Fibroblast of lung (primary cell): ENCODE measurements at regions not wholly inside any gene's neighbourhood (a gene's known extent, or its start where the extent isn't known, plus 50 kb on each side); places are given as distances from the start of the nearest gene placed in this dataset.

Source experiments
- DNase-seq, 2 donors: peaks; one replicate each; pipeline versions ENCODE4 v3.0.0 to v3.0.0-alpha.2; 2010; ENCODE audit warnings: low read depth in 2 of 2
- H2AFZ ChIP-seq: 2 replicates; pipeline ENCODE4 v1.5.1; 2012; ENCODE audit warnings: low read length, control low read depth, inconsistent platforms
- H3K27ac ChIP-seq: 2 replicates; pipeline ENCODE4 v1.5.1; 2011; ENCODE audit warnings: low read length, control low read depth; ENCODE audit not compliant: insufficient read depth
- H3K27me3 ChIP-seq: 2 replicates; pipeline ENCODE4 v1.5.1; 2011; ENCODE audit warnings: mild to moderate bottlenecking, low read length; ENCODE audit not compliant: control insufficient read depth, insufficient read depth
- H3K36me3 ChIP-seq: 2 replicates; pipeline ENCODE4 v1.5.1; 2011; ENCODE audit warnings: low read length; ENCODE audit not compliant: control insufficient read depth, insufficient read depth
- H3K4me1 ChIP-seq: 2 replicates; pipeline ENCODE4 v1.5.1; 2011; ENCODE audit warnings: low read length; ENCODE audit not compliant: control insufficient read depth, insufficient read depth; ENCODE audit errors: extremely low read depth
- H3K4me2 ChIP-seq: 2 replicates; pipeline ENCODE4 v1.5.1; 2011; ENCODE audit warnings: low read length, control low read depth; ENCODE audit not compliant: insufficient read depth; ENCODE audit errors: extremely low read depth
- H3K4me3 ChIP-seq, 4 experiments: fragments of 200-600 bp in 1 of 4; sonication (generic) in 1 of 4; replicated peaks in 1 of 4; 2 replicates each; pipeline ENCODE4 v1.5.1; 2011 to 2016; ENCODE audit warnings: low read length in 4 of 4, low read depth in 3 of 4, mild to moderate bottlenecking in 3 of 4, control low read depth in 2 of 4, inconsistent platforms in 1 of 4, mixed read lengths in 1 of 4; ENCODE audit not compliant: insufficient read depth in 1 of 4; ENCODE audit errors: control extremely low read depth in 1 of 4
- H3K79me2 ChIP-seq: 2 replicates; pipeline ENCODE4 v1.5.1; 2012; ENCODE audit warnings: mild to moderate bottlenecking, low read length, inconsistent platforms; ENCODE audit not compliant: control insufficient read depth, insufficient read depth
- H3K9ac ChIP-seq: 2 replicates; pipeline ENCODE4 v1.5.1; 2011; ENCODE audit warnings: mild to moderate bottlenecking, low read length, control low read depth; ENCODE audit not compliant: insufficient read depth
- H3K9me3 ChIP-seq: 2 replicates; pipeline ENCODE4 v1.5.1; 2012; ENCODE audit warnings: low read depth, low read length; ENCODE audit not compliant: control insufficient read depth, insufficient read depth
- H4K20me1 ChIP-seq: 2 replicates; pipeline ENCODE4 v1.5.1; 2011; ENCODE audit warnings: low read length; ENCODE audit not compliant: control insufficient read depth, insufficient read depth; ENCODE audit errors: extremely low read depth
- CTCF ChIP-seq, 2 donors: IDR thresholded peaks in 1 of 2; conservative IDR thresholded peaks in 1 of 2; 1 replicate in 1 of 2; 2 replicates in 1 of 2; pipeline ENCODE4 v1.5.1; 2011 to 2012; ENCODE audit warnings: low read length in 2 of 2, control low read depth in 1 of 2, inconsistent platforms in 1 of 2, low read depth in 1 of 2, mild to moderate bottlenecking in 1 of 2
- EZH2 ChIP-seq: IDR thresholded peaks from 2 replicates; pipeline ENCODE4 v1.5.1; 2012; ENCODE audit warnings: low read length, control low read depth, mild to moderate bottlenecking; ENCODE audit errors: missing control alignments

DNA sequence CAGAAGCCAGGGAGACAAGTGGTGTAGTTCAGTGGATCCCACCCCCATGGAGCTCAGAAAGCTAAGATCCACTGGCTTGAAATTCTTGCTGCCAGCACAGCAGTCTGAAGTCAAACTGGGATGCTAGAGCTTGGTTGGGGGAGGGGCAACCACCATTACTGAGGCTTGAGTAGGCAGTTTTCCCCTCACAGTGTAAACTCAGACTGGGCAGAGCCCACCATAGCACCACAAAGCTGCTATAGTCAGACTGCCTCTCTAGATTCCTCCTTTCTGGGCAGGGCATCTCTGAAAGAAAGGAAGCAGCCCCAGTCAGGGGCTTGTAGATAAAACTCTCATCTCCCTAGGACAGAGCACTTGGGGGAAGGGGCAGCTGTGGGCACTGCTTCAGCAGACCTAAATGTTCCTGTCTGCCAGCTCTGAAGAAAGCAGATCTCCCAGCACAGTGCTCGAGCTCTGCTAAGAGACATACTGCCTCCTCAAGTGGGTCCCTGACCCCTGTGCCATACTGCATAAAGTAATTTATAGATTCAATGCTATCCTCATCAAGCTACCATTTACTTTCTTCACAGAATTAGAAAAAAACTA is 163.2 kb downstream of the HHIP start:
- Histone ChIP-seq H3K9ac (no peak overlapping the region), H2AFZ (no peak overlapping the region), H3K79me2 (no peaks in the 10 kb centered on the region), H3K4me3 (no peak overlapping the region), H3K4me2 (no peak overlapping the region), H3K27ac (no peak overlapping the region), H3K9me3 (no peaks in the 10 kb centered on the region), H3K36me3 (no peaks in the 10 kb centered on the region), H4K20me1 (no peaks in the 10 kb centered on the region), H3K27me3 (no peaks in the 10 kb centered on the region), H3K4me1 (no peaks in the 10 kb centered on the region)
- no peak for TF ChIP-seq CTCF (conservative IDR thresholded peaks at IDR 0.05 in 1 of 2, IDR thresholded peaks at IDR 0.05 in 1 of 2; ENCODE audit: low read depth in 1 of 2, low read length in 2 of 2)
- no peak for TF ChIP-seq EZH2
- no peak for DNase-seq

- Histone ChIP-seq H3K4me2 (no peak overlapping the region), H3K9ac (no peak overlapping the region), H3K27me3 (no peaks in the 10 kb centered on the region), H3K36me3 (no peaks in the 10 kb centered on the region), H3K27ac (no peak overlapping the region), H4K20me1 (no peaks in the 10 kb centered on the region), H3K79me2 (no peaks in the 10 kb centered on the region), H3K9me3 (no peaks in the 10 kb centered on the region), H3K4me1 (no peaks in the 10 kb centered on the region), H3K4me3 (no peak overlapping the region), H2AFZ (no peak overlapping the region)
- DNase-seq, result no peak
- TF ChIP-seq CTCF (conservative IDR thresholded peaks at IDR 0.05 in 1 of 2, IDR thresholded peaks at IDR 0.05 in 1 of 2; ENCODE audit: low read depth in 1 of 2, low read length in 2 of 2), result no peak
Measured at GRCh38 chr4:144816668-144817067, 170.7 kb downstream of the HHIP start.

DNA sequence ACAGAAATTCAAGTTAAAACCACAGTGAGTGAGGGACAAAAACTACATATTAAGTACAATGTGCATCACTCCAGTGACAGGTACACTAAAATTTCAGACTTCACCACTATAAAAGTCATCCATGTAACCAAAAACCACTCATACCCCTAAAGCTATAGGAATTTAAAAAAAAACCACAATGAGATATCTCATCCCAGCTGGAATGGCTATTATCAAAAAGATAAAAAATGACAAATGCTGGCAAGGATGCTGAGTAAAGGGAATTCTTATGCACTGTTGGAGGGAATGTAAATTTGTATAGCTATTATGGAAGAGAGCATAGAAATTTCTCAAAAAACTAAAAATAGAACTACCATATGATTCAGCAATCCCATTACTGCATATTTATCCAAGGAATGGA is 171.1 kb downstream of the HHIP start:
- no peak for TF ChIP-seq CTCF (conservative IDR thresholded peaks at IDR 0.05 in 1 of 2, IDR thresholded peaks at IDR 0.05 in 1 of 2; ENCODE audit: low read depth in 1 of 2, low read length in 2 of 2)
- no peak for TF ChIP-seq EZH2
- Histone ChIP-seq H3K27me3 (no peaks in the 10 kb centered on the region), H3K27ac (no peak overlapping the region), H2AFZ (no peak overlapping the region), H4K20me1 (no peaks in the 10 kb centered on the region), H3K4me3 (no peak overlapping the region), H3K9me3 (no peaks in the 10 kb centered on the region), H3K4me2 (no peak overlapping the region), H3K79me2 (no peaks in the 10 kb centered on the region), H3K36me3 (no peaks in the 10 kb centered on the region), H3K4me1 (no peaks in the 10 kb centered on the region), H3K9ac (no peak overlapping the region)
- DNase-seq, result peak in 1 of 2 donors; percentile 60
